ENCODE measurements at regions not wholly inside any gene's neighbourhood (a gene's known extent, or its start where the extent isn't known, plus 50 kb on each side); places are given as distances from the start of the nearest gene placed in this dataset.

DNA sequence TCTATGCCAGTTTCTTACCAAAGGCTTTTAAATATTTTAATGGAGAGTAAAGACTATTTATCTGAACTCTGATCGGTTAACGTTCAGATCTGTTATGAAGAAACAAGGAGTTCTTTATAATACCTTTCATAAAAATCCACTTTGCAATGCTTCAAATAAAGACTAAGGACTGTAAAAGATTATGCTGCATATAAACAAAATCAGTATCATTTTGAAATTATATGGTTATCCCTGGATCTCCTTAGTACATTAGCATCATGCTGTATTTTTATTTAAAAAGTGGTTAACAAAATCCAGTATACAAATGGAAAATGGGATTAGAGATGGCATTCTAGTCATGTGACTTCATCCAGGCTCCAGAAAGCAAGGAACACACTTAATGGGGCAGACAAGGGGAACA, 386.8 kb downstream of the LMO4 start:
- no peak for TF ChIP-seq POLR2A (IDR thresholded peaks at IDR 0.05)
- TF ChIP-seq, protein P1, sequence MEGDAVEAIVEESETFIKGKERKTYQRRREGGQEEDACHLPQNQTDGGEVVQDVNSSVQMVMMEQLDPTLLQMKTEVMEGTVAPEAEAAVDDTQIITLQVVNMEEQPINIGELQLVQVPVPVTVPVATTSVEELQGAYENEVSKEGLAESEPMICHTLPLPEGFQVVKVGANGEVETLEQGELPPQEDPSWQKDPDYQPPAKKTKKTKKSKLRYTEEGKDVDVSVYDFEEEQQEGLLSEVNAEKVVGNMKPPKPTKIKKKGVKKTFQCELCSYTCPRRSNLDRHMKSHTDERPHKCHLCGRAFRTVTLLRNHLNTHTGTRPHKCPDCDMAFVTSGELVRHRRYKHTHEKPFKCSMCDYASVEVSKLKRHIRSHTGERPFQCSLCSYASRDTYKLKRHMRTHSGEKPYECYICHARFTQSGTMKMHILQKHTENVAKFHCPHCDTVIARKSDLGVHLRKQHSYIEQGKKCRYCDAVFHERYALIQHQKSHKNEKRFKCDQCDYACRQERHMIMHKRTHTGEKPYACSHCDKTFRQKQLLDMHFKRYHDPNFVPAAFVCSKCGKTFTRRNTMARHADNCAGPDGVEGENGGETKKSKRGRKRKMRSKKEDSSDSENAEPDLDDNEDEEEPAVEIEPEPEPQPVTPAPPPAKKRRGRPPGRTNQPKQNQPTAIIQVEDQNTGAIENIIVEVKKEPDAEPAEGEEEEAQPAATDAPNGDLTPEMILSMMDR (IDR thresholded peaks at IDR 0.05): no peak

Measured in testis (tissue), 2 donors.